ENCODE measurements at regions not wholly inside any gene's neighbourhood (a gene's known extent, or its start where the extent isn't known, plus 50 kb on each side); places are given as distances from the start of the nearest gene placed in this dataset.

GRCh38 chr15:67946701-67947100 is 106.9 kb upstream of the RNU6-1 start:
- H3K27ac Mint-ChIP-seq, result no peak overlapping the region
- peaks cover 0 to 5% (median 0%) of the 10 kb centered on the region in 3 donors for H3K27me3 Mint-ChIP-seq (ENCODE audit: low read depth in 3 of 3)
- no peak overlapping the region for H3K4me3 Mint-ChIP-seq
- no peaks in the 10 kb centered on the region for H3K36me3 Mint-ChIP-seq
- DNase-seq, result no peak
- Histone ChIP-seq H3K9ac (ENCODE audit: insufficient read depth, low read length, poor library complexity, severe bottlenecking) (no peak overlapping the region), H3K4me3 (replicated peaks in 1 of 3; ENCODE audit: low read depth in 2 of 3, low read length in 3 of 3) (no peak overlapping the region), H3K4me1 (ENCODE audit: control insufficient read depth in 1 of 2, insufficient read depth in 2 of 2, low read length in 2 of 2) (no peaks in the 10 kb centered on the region), H3K27ac (ENCODE audit: low read depth in 1 of 2, low read length in 2 of 2) (no peak overlapping the region), H3K27me3 (ENCODE audit: control insufficient read depth in 2 of 2, insufficient read depth in 2 of 2, low read length in 2 of 2) (no peaks in the 10 kb centered on the region), H4K20me1 (ENCODE audit: insufficient read depth, low read length) (no peaks in the 10 kb centered on the region), H3K79me2 (ENCODE audit: insufficient read depth, low read length) (no peaks in the 10 kb centered on the region), H2AFZ (ENCODE audit: insufficient read depth, low read depth, low read length, poor library complexity, severe bottlenecking) (peak overlapping the region; percentile 68), H3K4me2 (replicated peaks; ENCODE audit: extremely low read depth, low read length, poor library complexity, severe bottlenecking) (no peak overlapping the region), H3K9me3 (replicated peaks in 1 of 2; ENCODE audit: control insufficient read depth in 1 of 2, insufficient read depth in 1 of 2, low read length in 2 of 2) (no peaks in the 10 kb centered on the region), H3K36me3 (replicated peaks in 1 of 2; ENCODE audit: control insufficient read depth in 1 of 2, insufficient read depth in 2 of 2, low read length in 2 of 2) (no peaks in the 10 kb centered on the region)
- peaks cover 0 to 4% (median 0%) of the 10 kb centered on the region in 7 donors for H3K9me3 Mint-ChIP-seq
- TF ChIP-seq, protein P1, sequence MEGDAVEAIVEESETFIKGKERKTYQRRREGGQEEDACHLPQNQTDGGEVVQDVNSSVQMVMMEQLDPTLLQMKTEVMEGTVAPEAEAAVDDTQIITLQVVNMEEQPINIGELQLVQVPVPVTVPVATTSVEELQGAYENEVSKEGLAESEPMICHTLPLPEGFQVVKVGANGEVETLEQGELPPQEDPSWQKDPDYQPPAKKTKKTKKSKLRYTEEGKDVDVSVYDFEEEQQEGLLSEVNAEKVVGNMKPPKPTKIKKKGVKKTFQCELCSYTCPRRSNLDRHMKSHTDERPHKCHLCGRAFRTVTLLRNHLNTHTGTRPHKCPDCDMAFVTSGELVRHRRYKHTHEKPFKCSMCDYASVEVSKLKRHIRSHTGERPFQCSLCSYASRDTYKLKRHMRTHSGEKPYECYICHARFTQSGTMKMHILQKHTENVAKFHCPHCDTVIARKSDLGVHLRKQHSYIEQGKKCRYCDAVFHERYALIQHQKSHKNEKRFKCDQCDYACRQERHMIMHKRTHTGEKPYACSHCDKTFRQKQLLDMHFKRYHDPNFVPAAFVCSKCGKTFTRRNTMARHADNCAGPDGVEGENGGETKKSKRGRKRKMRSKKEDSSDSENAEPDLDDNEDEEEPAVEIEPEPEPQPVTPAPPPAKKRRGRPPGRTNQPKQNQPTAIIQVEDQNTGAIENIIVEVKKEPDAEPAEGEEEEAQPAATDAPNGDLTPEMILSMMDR (IDR thresholded peaks at IDR 0.05), result no peak
- peaks cover 5% of the 10 kb centered on the region for H3K4me1 Mint-ChIP-seq
- intact Hi-C loops (cut with micrococcal nuclease), result loop anchor here in 1 of 2 donors (10.0 kb wide), 1 partner anchor 62 kb away; no protein-coding TSS in a partner anchor
- WGBS (ENCODE audit: insufficient coverage), result 100% methylated on average over 1 of the region's 4 CpGs

GRCh38 chr15:67947254-67948039 is 106.7 kb upstream of the PIAS1 start:
- Histone ChIP-seq H3K36me3 (replicated peaks in 1 of 2; ENCODE audit: control insufficient read depth in 1 of 2, insufficient read depth in 2 of 2, low read length in 2 of 2) (no peaks in the 10 kb centered on the region), H3K4me1 (ENCODE audit: control insufficient read depth in 1 of 2, insufficient read depth in 2 of 2, low read length in 2 of 2) (no peaks in the 10 kb centered on the region), H3K27ac (ENCODE audit: low read depth in 1 of 2, low read length in 2 of 2) (no peak overlapping the region), H3K79me2 (ENCODE audit: insufficient read depth, low read length) (no peaks in the 10 kb centered on the region), H3K9me3 (replicated peaks in 1 of 2; ENCODE audit: control insufficient read depth in 1 of 2, insufficient read depth in 1 of 2, low read length in 2 of 2) (no peaks in the 10 kb centered on the region), H3K4me2 (replicated peaks; ENCODE audit: extremely low read depth, low read length, poor library complexity, severe bottlenecking) (no peak overlapping the region), H3K9ac (ENCODE audit: insufficient read depth, low read length, poor library complexity, severe bottlenecking) (no peak overlapping the region), H2AFZ (ENCODE audit: insufficient read depth, low read depth, low read length, poor library complexity, severe bottlenecking) (no peak overlapping the region), H3K27me3 (ENCODE audit: control insufficient read depth in 2 of 2, insufficient read depth in 2 of 2, low read length in 2 of 2) (no peaks in the 10 kb centered on the region), H4K20me1 (ENCODE audit: insufficient read depth, low read length) (no peaks in the 10 kb centered on the region), H3K4me3 (replicated peaks in 1 of 3; ENCODE audit: low read depth in 2 of 3, low read length in 3 of 3) (no peak overlapping the region)
- peaks cover 5% of the 10 kb centered on the region for H3K4me1 Mint-ChIP-seq
- peaks cover 0 to 4% (median 0%) of the 10 kb centered on the region in 7 donors for H3K9me3 Mint-ChIP-seq
- no peak overlapping the region for H3K27ac Mint-ChIP-seq
- 97% methylated on average over 3 of the region's 8 CpGs for WGBS (ENCODE audit: insufficient coverage)
- TF ChIP-seq, protein P1 (IDR thresholded peaks at IDR 0.05), result no peak
- H3K36me3 Mint-ChIP-seq, result no peaks in the 10 kb centered on the region
- DNase-seq, result no peak
- intact Hi-C loops (cut with micrococcal nuclease), result loop anchor here in 1 of 2 donors (10.0 kb wide), 1 partner anchor 63 kb away; no protein-coding TSS in a partner anchor
- peaks cover 0 to 7% (median 0%) of the 10 kb centered on the region in 3 donors for H3K27me3 Mint-ChIP-seq (ENCODE audit: low read depth in 3 of 3)
- H3K4me3 Mint-ChIP-seq, result no peak overlapping the region
